Jurkat, Clone E6-1 (cell line): ENCODE measurements at regions not wholly inside any gene's neighbourhood (a gene's known extent, or its start where the extent isn't known, plus 50 kb on each side); places are given as distances from the start of the nearest gene placed in this dataset.
"Not testable (repeated sequence)": the region's sequence is repeated elsewhere in the genome, so short reads cannot be mapped to it uniquely, and the experiment has no call there.

Source experiments
- DNase-seq: peaks from one replicate; pipeline ENCODE4 v3.0.0-alpha.2; 2011; ENCODE audit warnings: low read depth, low spot score
- H3K4me3 ChIP-seq: 2 replicates; pipeline ENCODE4 v1.5.1; 2011; ENCODE audit warnings: mild to moderate bottlenecking, low read length, control low read depth, moderate library complexity

DNA sequence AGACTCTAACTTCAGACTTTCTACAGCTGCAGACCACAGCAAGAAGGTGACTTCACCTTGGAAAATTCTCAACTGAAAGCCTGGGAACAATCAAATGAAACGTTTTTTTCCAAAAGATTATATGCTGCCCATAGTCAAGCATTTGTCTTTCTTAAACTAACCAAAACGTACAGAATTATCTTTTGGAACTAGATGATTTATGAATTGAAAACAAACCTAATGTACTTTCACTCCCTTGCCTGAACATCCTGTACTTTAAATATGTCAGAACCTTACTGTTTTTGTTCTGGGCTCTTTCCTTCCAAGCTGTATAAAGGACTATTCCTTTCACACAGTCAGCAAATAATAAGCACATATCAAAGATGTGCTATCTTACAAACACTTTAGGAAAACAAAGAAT lies 62.4 kb upstream of the TNFAIP3 start:
- no peak overlapping the region for H3K4me3 ChIP-seq
- no peak for DNase-seq

DNA sequence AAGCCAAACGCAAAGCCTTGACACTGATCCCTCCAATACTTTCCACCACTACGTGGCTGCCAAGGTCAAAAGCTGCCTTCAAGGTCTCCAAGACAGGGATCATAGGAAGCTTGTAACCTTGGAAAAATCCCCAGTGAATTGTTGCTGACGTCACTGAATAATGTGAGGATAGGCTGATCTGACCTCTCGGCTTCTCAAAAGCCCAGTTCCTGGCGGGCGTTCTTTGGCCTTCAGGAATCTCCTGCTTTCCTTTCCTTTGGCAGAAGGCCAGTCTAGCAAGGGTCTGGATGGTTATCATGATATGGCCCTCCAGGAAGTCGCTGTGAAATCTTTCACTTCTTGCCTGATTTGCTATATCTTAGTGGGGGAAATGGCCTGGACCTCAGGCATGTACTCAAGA lies 61.4 kb upstream of the TNFAIP3 start:
- H3K4me3 ChIP-seq: no peak overlapping the region
- no peak for DNase-seq

DNA sequence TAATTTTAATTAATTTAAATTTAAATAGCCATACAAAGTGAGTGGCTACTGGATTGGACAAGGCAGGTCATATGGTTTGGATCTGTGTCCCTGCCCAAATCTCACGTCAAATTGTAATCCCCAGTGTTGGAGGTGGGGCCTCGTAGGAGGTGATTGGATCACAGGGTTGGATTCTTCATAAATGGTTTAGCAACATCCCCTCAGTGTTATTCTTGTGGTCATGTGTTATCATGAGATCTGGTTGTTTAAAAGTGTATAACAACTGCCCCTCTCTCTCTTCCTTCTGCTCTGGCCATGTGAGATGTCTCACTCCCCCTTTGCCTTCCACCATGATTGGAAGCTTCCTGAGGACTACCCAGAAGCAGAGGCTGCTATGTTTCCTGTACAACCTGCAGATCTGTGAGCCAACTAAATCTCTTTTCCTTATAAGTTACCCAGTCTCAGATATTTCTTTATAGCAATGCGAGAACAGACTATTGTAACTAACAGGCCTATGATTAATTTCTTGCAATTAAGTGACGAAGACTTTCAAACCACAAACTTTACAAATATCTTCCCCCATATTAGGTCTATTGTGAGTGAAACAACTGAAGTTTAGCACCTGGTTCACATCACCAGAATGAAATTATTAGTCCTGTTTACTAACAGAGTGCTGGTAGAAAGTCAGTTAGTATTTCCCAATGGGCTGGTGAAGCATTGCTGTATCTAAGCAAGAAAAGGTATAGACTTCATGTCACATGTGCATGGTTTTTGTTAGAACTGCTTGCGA lies 60.0 kb upstream of the TNFAIP3 start:
- no peak for DNase-seq
- no peak overlapping the region for H3K4me3 ChIP-seq

DNA sequence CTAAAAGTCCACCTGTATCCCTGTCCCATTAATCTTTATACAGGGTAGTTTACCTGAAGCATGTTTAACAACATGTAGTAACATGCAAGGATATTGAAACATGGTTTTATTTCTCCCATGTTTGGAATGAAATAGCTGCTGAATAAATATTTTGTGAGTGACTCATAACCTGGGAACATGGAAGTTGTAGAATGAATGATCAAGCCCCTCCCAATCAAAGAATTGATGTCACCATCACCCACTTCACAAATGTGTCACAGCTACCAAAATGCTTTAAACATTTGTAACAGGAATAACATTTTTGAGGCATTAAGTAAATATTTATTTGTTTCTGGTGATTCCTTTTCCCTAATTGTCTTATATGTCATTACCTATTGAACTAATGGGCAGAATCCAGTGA lies 58.9 kb upstream of the TNFAIP3 start:
- H3K4me3 ChIP-seq: no peak overlapping the region
- no peak for DNase-seq

DNA sequence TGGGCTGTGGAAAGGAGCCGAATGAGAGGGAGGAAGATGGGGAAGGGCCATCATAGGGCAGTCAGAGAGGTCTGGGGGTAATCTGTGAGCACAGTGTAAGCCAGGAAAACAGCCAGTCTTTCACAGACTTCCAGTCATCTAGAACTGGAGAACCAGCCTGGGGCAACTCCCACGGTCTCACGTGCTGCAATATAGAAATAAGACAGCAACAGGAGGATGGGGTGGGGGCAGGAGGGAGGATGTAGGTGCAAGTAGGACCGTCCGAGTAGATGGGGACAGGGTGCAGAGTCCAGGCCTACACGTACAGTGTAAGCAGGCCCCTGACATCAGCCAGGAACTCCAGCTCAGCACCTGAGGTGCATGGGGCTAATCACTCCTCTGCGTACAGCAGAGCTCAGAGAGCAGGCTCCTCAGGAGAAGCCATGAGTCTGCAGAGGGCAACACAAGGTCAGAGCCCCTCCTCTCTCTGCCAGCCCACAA lies 58.2 kb upstream of the TNFAIP3 start:
- DNase-seq: no peak
- no peak overlapping the region for H3K4me3 ChIP-seq

DNA sequence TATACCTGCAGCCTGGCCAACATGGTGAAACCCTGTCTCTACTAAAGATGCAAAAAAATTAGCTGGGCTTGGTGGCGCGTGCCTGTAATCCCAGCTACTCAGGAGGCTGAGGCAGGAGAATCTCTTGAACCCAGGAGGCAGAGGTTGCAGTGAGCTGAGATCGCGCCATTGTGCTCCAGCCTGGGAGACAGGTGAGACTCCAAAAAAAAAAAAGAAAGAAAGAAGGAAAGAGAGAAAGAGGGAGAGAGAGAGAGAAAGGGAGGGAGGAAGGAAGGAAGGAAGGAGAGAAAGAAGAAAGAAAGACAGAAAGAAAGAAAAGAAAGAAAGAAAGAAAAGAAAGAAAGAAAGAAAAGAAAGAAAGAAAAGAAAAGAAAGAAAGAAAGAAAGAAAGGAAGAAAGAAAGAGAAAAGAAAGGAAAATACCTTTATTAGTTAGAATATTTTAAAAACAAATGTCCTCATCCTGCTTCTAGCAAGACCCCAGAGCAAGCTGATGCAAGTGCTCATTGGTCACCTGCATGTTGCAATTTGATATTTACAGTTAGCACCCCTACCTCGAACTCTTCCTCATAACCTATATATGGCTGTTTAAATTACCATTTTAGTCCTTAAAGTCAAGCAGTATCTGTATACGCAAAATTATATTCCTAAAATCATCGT lies 57.0 kb upstream of the TNFAIP3 start:
- H3K4me3 ChIP-seq, DNase-seq: not testable (repeated sequence)

DNA sequence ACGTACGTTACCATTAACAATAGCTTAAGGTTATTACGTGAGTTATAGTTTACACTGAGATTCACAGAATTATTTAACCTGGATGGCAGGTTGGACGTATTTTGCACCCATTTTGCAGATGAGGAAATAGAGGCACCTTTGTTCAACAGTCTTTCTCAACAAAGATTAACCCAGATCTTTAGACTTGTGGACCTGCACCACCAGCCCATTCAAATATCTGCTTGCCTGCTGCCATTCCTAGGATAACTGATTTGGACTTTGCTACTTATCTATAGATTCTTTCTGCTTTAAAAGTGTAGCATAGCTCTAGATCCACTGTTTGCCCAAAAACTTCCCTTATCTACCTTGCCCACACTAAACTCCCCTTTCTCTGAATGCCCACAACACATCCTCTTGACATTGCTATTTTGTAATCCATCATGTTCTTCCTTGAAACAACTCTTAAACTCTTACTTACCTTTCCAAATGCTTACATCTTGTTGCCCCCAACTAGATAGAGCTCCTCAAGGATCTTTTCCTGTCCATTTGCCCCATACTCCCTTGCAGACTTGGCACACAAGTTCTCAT lies 56.4 kb upstream of the TNFAIP3 start:
- no peak for DNase-seq
- no peak overlapping the region for H3K4me3 ChIP-seq

DNA sequence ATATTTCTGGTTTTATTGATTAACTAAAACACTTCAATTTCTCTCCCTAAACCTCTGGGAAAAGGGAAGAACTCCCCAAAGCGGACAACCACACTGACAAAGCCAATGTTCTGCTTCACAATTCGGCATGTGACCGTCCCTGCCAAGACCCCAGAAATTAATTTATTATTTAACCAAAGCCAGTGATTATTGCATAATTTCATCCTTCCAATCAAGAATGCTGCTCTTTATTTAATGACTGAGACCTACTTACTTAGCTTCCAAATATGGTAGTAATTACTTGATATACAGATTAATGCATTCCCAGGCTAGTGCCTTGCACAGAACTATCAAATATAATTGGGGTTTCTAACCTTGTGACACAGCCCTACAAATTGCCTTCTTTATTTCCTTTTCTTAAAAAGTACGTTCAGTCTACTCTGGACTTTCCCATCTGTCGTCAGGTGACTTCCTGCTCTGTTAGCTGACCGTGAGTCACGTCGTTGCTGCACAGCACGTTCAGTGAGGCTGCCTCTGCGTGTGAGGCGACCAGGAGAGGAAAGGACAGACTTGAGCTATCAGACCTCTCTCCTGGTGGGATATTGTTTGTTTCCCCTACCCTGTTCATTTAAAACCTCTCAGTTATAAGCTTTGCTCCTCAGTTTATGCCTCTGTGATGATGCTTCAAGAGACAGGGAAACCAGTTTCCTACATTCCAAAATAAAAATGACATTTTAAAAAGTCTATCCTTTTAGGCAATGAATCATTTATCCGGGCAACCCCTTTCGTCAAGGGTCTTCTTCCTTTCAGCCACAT lies 55.7 kb upstream of the TNFAIP3 start:
- DNase-seq: no peak
- no peak overlapping the region for H3K4me3 ChIP-seq

DNA sequence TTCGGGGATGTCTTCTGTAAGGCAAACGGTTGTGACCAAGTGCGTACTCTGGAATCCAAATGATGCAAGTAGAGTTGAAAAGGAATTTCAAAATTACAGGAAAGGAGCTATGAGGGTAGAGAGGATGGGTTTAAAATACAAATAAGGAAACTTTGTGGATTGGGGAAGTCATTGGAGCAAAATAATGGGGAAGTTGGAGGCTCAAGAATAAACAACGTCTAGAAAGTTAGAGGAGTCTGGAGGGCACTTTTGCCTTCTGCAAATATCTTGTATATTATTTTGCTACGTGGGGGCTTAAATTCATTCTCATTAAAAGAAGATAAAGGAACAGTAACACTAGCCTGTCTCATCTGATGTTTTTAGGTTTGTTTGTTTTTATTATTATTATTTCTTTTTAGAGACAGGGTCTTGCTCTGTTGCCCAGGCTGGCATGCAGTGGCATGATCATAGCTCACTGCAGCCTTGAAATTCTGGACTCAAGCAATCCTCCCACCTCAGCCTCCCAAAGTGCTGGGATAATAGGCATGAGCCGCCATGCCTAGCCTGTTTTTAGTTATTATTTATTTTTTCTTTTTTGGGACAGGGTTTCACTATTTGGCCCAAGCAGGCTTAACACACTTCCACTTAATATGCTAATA lies 55.0 kb upstream of the TNFAIP3 start:
- no peak overlapping the region for H3K4me3 ChIP-seq
- no peak for DNase-seq

DNA sequence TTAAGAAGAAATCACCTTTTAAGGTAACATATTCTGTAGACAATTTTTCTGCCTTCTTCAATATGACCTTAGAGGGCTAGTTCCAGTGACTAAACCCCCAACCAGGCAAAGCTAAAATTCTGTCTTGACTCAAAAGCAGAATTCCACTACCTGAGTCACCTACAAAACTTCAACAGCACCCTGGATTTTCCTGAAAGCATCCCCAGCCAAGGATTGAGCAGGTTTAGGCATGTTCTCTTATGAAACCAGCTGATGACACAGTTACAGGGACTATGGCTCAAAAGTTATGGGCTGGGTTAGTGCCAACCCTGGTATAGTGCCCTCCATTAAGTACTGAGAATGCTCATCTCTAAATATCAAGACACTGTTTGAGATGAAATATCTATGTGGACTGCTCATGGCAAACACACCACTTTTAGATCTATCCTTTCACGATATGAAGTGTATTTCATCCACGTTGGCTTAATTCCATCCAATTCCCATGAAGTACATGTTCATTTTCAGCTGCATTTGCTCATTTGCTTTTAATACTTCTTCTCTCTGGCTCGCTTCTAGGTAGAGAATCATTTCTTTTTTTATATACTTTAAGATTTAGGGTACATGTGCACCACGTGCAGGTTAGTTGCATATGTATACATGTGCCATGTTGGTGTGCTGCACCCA lies 53.6 kb upstream of the TNFAIP3 start:
- DNase-seq: no peak

DNA sequence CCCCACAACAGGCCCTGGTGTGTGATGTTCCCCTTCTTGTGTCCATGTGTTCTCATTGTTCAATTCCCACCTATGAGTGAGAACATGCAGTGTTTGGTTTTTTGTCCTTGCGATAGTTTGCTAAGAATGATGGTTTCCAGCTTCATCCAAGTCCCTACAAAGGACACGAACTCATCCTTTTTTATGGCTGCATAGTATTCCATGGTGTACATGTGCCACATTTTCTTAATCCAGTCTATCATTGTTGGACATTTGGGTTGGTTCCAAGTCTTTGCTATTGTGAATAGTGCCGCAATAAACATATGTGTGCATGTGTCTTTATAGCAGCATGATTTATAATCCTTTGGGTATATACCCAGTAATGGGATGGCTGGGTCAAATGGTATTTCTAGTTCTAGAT lies 53.0 kb upstream of the TNFAIP3 start:
- DNase-seq, H3K4me3 ChIP-seq: not testable (repeated sequence)

More for the DNA sequence above, 53.6 kb upstream of the TNFAIP3 start:
- no peak overlapping the region for H3K4me3 ChIP-seq

DNA sequence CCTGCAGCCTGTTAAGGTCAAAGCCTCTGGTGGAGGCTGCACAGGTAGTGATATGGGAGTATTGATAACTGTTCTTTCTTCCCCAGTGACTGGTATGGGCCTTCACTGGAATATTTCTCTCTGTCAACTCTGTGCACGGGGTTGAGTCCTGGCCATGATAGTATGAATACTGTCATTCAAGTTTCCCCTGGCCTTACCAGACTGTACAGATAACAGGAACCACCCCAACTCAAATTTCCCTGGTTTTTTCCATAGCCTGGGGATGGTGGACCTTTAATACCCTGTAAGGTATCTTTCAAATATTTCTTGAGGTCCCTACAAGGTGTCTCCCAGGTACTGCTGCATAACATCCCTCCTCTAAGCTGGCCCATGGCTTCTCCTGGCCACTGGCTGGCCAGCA lies 51.4 kb upstream of the TNFAIP3 start:
- DNase-seq: no peak
- H3K4me3 ChIP-seq: no peak overlapping the region

DNA sequence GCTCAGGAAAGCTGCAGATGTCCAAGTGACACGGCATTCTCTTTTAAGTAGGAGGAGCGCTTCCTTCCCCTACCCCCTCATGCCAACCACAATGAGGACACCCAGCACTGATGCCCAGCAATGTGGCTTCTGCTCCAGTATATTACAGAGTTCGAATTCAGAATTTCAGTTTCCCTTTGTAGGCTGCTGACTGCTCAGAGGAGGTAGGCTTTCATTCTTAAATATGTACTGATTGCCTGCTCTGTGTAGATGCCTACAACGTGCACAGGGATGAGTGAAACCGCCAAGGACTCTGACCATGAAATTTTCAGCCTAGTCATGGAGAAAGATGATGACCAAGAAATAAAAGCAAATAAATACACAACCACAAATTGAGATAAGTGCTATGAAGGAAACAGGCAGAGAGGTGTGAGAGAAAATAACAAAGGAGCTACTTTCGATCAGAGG lies 50.9 kb upstream of the TNFAIP3 start:
- DNase-seq: no peak

DNA sequence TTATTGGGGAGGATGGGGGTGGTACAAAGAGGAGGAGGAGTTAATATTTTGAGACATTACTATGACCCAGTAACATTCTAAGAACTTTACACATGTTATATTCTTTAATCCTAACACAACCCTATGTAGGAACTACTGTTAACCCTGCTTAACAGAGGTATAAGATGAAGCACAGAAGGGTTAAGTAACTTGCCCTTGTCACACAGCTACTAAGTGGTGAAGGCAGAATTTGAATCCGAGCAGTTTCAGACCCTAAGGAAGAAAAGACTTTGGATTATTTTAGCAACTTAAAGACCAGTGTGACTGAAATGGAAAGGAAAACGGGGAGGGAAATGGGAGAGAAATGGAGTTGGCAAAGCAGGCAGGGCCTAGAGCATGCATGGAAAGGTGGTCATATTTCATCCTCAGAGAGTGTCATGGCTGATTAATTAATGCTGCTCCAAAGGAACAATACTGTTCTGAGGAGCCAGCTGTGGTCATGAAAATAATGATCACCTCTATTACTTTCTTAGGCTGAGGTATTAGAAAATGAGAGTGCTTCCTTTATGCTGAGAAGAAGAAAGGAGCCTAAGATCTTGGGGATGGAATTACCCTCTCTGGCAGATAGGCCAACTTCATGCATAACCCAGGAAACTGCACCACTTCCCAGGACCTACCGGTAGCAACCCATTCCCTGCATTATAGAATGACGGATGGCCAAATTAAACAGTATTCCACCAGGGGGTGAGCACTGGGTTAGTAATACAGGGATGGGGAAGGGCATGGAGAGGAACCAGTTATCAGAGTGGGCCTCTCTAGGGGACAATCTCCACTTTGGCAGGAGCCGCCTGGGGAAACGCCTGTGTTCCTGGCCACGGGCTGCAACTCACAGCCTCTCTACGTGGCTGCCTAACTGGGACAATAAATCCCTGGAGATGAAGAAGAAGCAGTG lies 50.1 kb upstream of the TNFAIP3 start:
- no peak overlapping the region for H3K4me3 ChIP-seq
- no peak for DNase-seq

More for the DNA sequence above, 50.9 kb upstream of the TNFAIP3 start:
- no peak overlapping the region for H3K4me3 ChIP-seq
